Spleen (tissue), 11 donors: ENCODE measurements at regions not wholly inside any gene's neighbourhood (a gene's known extent, or its start where the extent isn't known, plus 50 kb on each side); places are given as distances from the start of the nearest gene placed in this dataset.

Experiments used
- DNase-seq: peaks from one replicate; pipeline ENCODE4 v3.0.0-alpha.2; 2020
- H3K27ac ChIP-seq, 8 donors: fragments of 200-600 bp; sonication (generic) in 7 of 8; 1 replicate in 4 of 8; 2 replicates in 4 of 8; pipeline versions ENCODE4 v1.5.0 to v1.8.0; 2016 to 2021; ENCODE audit warnings: inconsistent platforms in 4 of 8, mild to moderate bottlenecking in 4 of 8, moderate library complexity in 1 of 8
- H3K27me3 ChIP-seq, 7 donors: fragments of 200-600 bp; sonication (generic) in 6 of 7; replicated peaks in 1 of 7; 1 replicate in 4 of 7; 2 replicates in 3 of 7; pipeline versions ENCODE4 v1.5.0 to v1.8.0; 2016 to 2021; ENCODE audit warnings: inconsistent platforms in 3 of 7, mild to moderate bottlenecking in 1 of 7
- H3K36me3 ChIP-seq, 6 donors: fragments of 200-600 bp; sonication (generic) in 5 of 6; 1 replicate in 4 of 6; 2 replicates in 2 of 6; pipeline versions ENCODE4 v1.5.0 to v1.8.0; 2016 to 2021; ENCODE audit warnings: inconsistent platforms in 2 of 6
- H3K4me1 ChIP-seq, 6 donors: fragments of 200-600 bp; sonication (generic) in 5 of 6; 1 replicate in 3 of 6; 2 replicates in 3 of 6; pipeline versions ENCODE4 v1.5.0 to v1.8.0; 2016 to 2021; ENCODE audit warnings: inconsistent platforms in 3 of 6
- H3K4me3 ChIP-seq, 8 donors: fragments of 200-600 bp; sonication (generic) in 7 of 8; 1 replicate in 4 of 8; 2 replicates in 4 of 8; pipeline versions ENCODE4 v1.5.0 to v1.8.0; 2016 to 2021; ENCODE audit warnings: inconsistent platforms in 4 of 8, mild to moderate bottlenecking in 4 of 8, moderate library complexity in 2 of 8
- H3K9me3 ChIP-seq, 8 donors: fragments of 200-600 bp; sonication (generic) in 7 of 8; 1 replicate in 4 of 8; 2 replicates in 4 of 8; pipeline versions ENCODE4 v1.5.0 to v1.8.0; 2016 to 2021; ENCODE audit warnings: inconsistent platforms in 4 of 8
- POLR2A ChIP-seq, 3 donors: fragments of 450-650 bp; IDR thresholded peaks; one replicate each; pipeline ENCODE4 v1.5.1; 2017; ENCODE audit warnings: antibody characterized with exemption in 3 of 3, mild to moderate bottlenecking in 1 of 3
- POLR2AphosphoS5 ChIP-seq, 3 donors: sonication (generic); formaldehyde crosslinking; IDR thresholded peaks; one replicate each; pipeline ENCODE4 v1.5.1; 2017; ENCODE audit warnings: antibody characterized with exemption in 3 of 3
- whole genome bisulfite sequencing, 5 donors: extraction: QIAGEN DNeasy Blood & Tissue Kit in 3 of 5; methylation state at CpG; one replicate each; pipeline versions ENCODE4 v1.1.5 to v1.1.7; 2013 to 2018; 5-methylcytosine and 5-hydroxymethylcytosine counted together
- intact Hi-C: fragments of 100-400 bp; cut with DNase I; formaldehyde crosslinking; loops from one replicate; pipeline ENCODE4 v1.15.0; 2023; ENCODE audit warnings: low total_unique reads
- TF ChIP-seq, protein P1 (sequence below), 11 experiments: fragments of 200-600 bp in 7 of 11; fragments of 450-650 bp in 4 of 11; sonication (generic) in 4 of 11; IDR thresholded peaks in 8 of 11; conservative IDR thresholded peaks in 3 of 11; 1 replicate in 7 of 11; 2 replicates in 4 of 11; pipeline versions ENCODE4 v1.4.0 to v1.8.0; 2016 to 2021; ENCODE audit warnings: antibody characterized with exemption in 11 of 11, inconsistent platforms in 4 of 11, mild to moderate bottlenecking in 1 of 11
- donor health status: healthy with polysubstance abuse.
- donor health status: DM: no; HTN: no; CAD: no; lungs with moderate emphysema.
- donor health status: DM: no; HTN: no; CAD: no.
- donor health status: Bipolar disorder and iron deficiency.
- donor health status: healthy.
- donor health status: DM: no; HTN: no; CAD: no.
- donor health status: DM: yes; HTN: yes; CAD: no.

DNA sequence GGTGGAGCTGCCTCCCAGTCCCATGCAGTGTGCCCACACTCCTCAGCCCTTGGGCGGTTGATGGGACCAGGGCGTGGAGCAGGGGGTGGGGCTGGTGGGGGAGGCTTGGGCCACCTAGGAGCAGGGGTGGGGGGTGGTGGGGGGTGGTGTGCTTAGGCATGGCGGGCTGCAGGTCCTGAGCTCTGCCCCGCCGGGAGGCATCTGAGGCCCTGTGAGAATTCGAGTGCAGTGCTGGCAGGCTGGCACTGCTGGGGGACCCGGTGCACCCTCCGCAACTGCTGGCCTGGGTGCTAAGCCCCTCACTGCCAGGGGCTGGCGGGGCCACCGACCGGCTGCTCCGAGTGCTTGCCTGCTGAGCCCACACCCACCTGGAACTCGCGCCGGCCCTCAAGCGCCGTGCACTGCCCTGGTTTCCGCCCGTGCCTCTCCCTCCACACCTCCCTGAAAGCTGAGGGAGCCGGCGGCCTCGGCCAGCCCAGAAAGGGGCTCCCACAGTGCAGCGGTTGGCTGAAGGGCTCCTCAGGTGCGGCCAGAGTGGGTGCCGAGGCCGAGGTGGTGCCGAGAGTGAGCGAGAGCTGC is 59.6 kb upstream of the PRL start:
- no peaks in the 10 kb centered on the region for H3K27me3 ChIP-seq
- H3K36me3 ChIP-seq = no peaks in the 10 kb centered on the region
- TF ChIP-seq, protein P1, sequence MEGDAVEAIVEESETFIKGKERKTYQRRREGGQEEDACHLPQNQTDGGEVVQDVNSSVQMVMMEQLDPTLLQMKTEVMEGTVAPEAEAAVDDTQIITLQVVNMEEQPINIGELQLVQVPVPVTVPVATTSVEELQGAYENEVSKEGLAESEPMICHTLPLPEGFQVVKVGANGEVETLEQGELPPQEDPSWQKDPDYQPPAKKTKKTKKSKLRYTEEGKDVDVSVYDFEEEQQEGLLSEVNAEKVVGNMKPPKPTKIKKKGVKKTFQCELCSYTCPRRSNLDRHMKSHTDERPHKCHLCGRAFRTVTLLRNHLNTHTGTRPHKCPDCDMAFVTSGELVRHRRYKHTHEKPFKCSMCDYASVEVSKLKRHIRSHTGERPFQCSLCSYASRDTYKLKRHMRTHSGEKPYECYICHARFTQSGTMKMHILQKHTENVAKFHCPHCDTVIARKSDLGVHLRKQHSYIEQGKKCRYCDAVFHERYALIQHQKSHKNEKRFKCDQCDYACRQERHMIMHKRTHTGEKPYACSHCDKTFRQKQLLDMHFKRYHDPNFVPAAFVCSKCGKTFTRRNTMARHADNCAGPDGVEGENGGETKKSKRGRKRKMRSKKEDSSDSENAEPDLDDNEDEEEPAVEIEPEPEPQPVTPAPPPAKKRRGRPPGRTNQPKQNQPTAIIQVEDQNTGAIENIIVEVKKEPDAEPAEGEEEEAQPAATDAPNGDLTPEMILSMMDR (IDR thresholded peaks at IDR 0.05 in 8 of 11, conservative IDR thresholded peaks at IDR 0.05 in 3 of 11) = no peak
- TF ChIP-seq POLR2A (IDR thresholded peaks at IDR 0.05) = no peak
- no peak for TF ChIP-seq POLR2AphosphoS5 (IDR thresholded peaks at IDR 0.05)
- H3K27ac ChIP-seq = no peak overlapping the region
- peaks cover 0 to under 1% (median 0%) of the 10 kb centered on the region in 8 donors for H3K9me3 ChIP-seq
- H3K4me1 ChIP-seq = no peaks in the 10 kb centered on the region
- no peak for DNase-seq
- intact Hi-C loops = no loop called here
- 78 to 93% (median 86%) methylated on average over 2 to 28 of the region's 28 CpGs for WGBS, 5 donors
- no peak overlapping the region for H3K4me3 ChIP-seq

DNA sequence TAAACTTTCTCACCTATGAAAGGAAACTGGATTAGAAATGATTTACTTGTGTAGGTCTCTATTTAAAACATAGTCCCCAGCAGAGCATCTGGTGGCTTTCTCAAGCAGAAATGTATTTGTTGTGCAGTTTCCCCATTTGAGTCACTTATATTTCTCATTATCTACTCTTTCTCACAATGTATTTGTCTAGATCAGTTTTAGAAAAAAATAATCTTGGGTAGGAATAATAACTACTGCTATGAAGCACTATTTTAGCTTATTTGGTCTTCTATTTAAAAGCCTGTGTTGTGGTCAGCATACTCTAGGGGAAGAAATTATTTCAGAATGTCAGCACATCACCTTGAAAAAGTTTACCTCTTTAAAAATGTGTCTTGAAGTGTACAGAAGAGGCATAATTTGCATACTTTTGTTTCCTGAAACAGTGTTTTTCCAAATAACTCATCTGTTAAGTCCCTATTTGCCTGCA is 60.9 kb upstream of the PRL start:
- H3K4me3 ChIP-seq = no peak overlapping the region
- TF ChIP-seq, protein P1 (IDR thresholded peaks at IDR 0.05 in 8 of 11, conservative IDR thresholded peaks at IDR 0.05 in 3 of 11) = no peak
- TF ChIP-seq POLR2AphosphoS5 (IDR thresholded peaks at IDR 0.05) = no peak
- TF ChIP-seq POLR2A (IDR thresholded peaks at IDR 0.05) = no peak
- no peak for DNase-seq
- no peaks in the 10 kb centered on the region for H3K36me3 ChIP-seq
- no peaks in the 10 kb centered on the region for H3K4me1 ChIP-seq
- H3K27me3 ChIP-seq = no peaks in the 10 kb centered on the region
- peaks cover 0 to 6% (median 0%) of the 10 kb centered on the region in 8 donors for H3K9me3 ChIP-seq
- intact Hi-C loops = no loop called here
- H3K27ac ChIP-seq = no peak overlapping the region

DNA sequence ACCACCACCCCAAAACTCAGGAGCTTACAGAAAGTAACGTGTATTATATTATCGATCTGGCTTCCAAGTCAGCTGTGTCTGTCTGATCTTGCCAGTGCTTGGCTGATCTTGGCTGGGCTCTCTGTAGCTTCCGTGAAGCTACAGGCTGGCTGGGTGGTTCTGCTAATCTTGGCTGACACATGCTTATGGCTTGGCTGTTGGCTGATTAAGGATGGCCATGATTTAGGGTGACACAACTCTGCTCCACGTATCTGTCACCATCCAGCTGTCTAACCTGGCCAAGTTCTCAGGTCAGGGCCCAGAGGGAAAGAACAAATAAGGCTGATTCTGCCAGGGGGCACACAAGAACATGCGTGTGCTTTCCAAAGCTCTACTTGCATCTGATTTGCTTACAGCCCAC is 64.7 kb upstream of the PRL start:
- intact Hi-C loops = no loop called here
- Histone ChIP-seq H3K27ac (no peak overlapping the region), H3K4me3 (no peak overlapping the region), H3K27me3 (no peaks in the 10 kb centered on the region), H3K36me3 (no peaks in the 10 kb centered on the region), H3K4me1 (no peaks in the 10 kb centered on the region), H3K9me3 (peaks cover 0 to 6% (median 0%) of the 10 kb centered on the region in 8 donors)
- DNase-seq = no peak
- no peak for TF ChIP-seq POLR2A (IDR thresholded peaks at IDR 0.05)
- TF ChIP-seq, protein P1 (IDR thresholded peaks at IDR 0.05 in 8 of 11, conservative IDR thresholded peaks at IDR 0.05 in 3 of 11) = no peak
- TF ChIP-seq POLR2AphosphoS5 (IDR thresholded peaks at IDR 0.05) = no peak
- 83 to 97% (median 90%) methylated on average over 5 of the region's 5 CpGs for WGBS, 5 donors

DNA sequence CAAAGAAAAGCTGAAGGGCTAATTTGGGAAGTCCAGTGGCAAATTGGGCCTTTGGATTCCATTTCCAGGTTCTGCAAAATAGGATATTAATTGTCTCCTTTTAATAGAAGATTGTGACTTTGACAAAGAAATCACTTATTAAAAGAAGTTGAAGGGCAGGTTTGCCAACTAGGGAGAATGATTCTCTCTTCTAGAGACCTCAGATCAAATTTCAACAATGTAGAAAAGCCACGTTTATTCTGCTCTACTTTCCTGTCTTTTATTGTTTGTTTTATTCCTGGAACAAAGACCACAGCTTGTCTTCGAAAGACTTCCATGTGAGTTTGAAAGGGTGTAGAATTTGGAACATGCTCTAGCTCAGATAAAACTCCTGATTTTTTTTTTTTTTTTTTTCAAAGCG is 65.5 kb upstream of the PRL start:
- Histone ChIP-seq H3K27me3 (no peaks in the 10 kb centered on the region), H3K4me1 (no peaks in the 10 kb centered on the region), H3K4me3 (no peak overlapping the region), H3K27ac (no peak overlapping the region), H3K36me3 (no peaks in the 10 kb centered on the region), H3K9me3 (peaks cover 0 to 6% (median 0%) of the 10 kb centered on the region in 8 donors)
- no peak for DNase-seq
- TF ChIP-seq POLR2AphosphoS5 (IDR thresholded peaks at IDR 0.05) (no peak), POLR2A (IDR thresholded peaks at IDR 0.05) (no peak)
- TF ChIP-seq, protein P1 (IDR thresholded peaks at IDR 0.05 in 8 of 11, conservative IDR thresholded peaks at IDR 0.05 in 3 of 11) = no peak
- WGBS, 5 donors = 76 to 84% (median 79%) methylated on average over 3 of the region's 3 CpGs
- intact Hi-C loops = no loop called here
